IMR-90 (cell line): ENCODE measurements at regions not wholly inside any gene's neighbourhood (a gene's known extent, or its start where the extent isn't known, plus 50 kb on each side); places are given as distances from the start of the nearest gene placed in this dataset.

Experiments used
- CTCF ChIP-seq: conservative IDR thresholded peaks from 2 replicates; pipeline ENCODE4 v1.5.1; 2012; ENCODE audit warnings: mild to moderate bottlenecking, low read depth, low read length, improper control_type of control experiment
- POLR2A ChIP-seq: IDR thresholded peaks from 2 replicates; pipeline ENCODE4 v1.6.1; 2012; ENCODE audit warnings: mild to moderate bottlenecking, low read depth, low read length

- no peak for TF ChIP-seq POLR2A
- TF ChIP-seq CTCF, result no peak
These were observed 68.4 kb upstream of the IQCM start for GRCh38 chr4:149884046-149884445.
